ENCODE measurements at regions not wholly inside any gene's neighbourhood (a gene's known extent, or its start where the extent isn't known, plus 50 kb on each side); places are given as distances from the start of the nearest gene placed in this dataset.
"Not testable (repeated sequence)": the region's sequence is repeated elsewhere in the genome, so short reads cannot be mapped to it uniquely, and the experiment has no call there.

- Mint-ChIP-seq H3K4me1 (ENCODE audit: low read depth in 2 of 2) (no peaks in the 10 kb centered on the region), H3K4me3 (no peak overlapping the region)
- ATAC-seq: no peak
Measured at GRCh38 chr20:60764771-60765170, 487.3 kb upstream of the CDH4 start.

GRCh38 chr20:60765821-60766403 is 486.1 kb upstream of the CDH4 start:
- Mint-ChIP-seq H3K27me3 (peaks cover 15 to 32% of the 10 kb centered on the region in 2 donors), H3K36me3 (no peaks in the 10 kb centered on the region), H3K4me1 (ENCODE audit: low read depth in 2 of 2) (no peaks in the 10 kb centered on the region), H3K4me3 (no peak overlapping the region), H3K9me3 (no peaks in the 10 kb centered on the region), H3K27ac (no peak overlapping the region)
- ATAC-seq (no peak), DNase-seq (ENCODE audit: low spot score) (no peak)

More at GRCh38 chr20:60764771-60765170, 487.3 kb upstream of the CDH4 start:
- no peaks in the 10 kb centered on the region for H3K36me3 Mint-ChIP-seq
- DNase-seq (ENCODE audit: low spot score): no peak
- H3K27me3 Mint-ChIP-seq: peaks cover 17 to 23% of the 10 kb centered on the region in 2 donors
- no peaks in the 10 kb centered on the region for H3K9me3 Mint-ChIP-seq
- H3K27ac Mint-ChIP-seq: no peak overlapping the region

GRCh38 chr20:60768216-60768615 is 483.8 kb upstream of the CDH4 start:
- H3K9me3 Mint-ChIP-seq: no peaks in the 10 kb centered on the region
- H3K36me3 Mint-ChIP-seq: no peaks in the 10 kb centered on the region
- H3K27me3 Mint-ChIP-seq: peaks cover 14 to 32% of the 10 kb centered on the region in 2 donors
- H3K27ac Mint-ChIP-seq: no peak overlapping the region
- DNase-seq (ENCODE audit: low spot score) (no peak), ATAC-seq (no peak)
- no peaks in the 10 kb centered on the region for H3K4me1 Mint-ChIP-seq (ENCODE audit: low read depth in 2 of 2)
- H3K4me3 Mint-ChIP-seq: no peak overlapping the region

GRCh38 chr20:60780388-60781025 is 471.6 kb upstream of the CDH4 start:
- H3K9me3 Mint-ChIP-seq: no peaks in the 10 kb centered on the region
- ATAC-seq (no peak), DNase-seq (ENCODE audit: low spot score) (no peak)
- no peak overlapping the region for H3K4me3 Mint-ChIP-seq
- H3K27ac Mint-ChIP-seq: no peak overlapping the region
- no peaks in the 10 kb centered on the region for H3K36me3 Mint-ChIP-seq
- H3K4me1 Mint-ChIP-seq (ENCODE audit: low read depth in 2 of 2): no peaks in the 10 kb centered on the region
- H3K27me3 Mint-ChIP-seq: peaks cover 0 to 9% of the 10 kb centered on the region in 2 donors

GRCh38 chr20:60782959-60783625 is 469.0 kb upstream of the CDH4 start:
- no peaks in the 10 kb centered on the region for H3K36me3 Mint-ChIP-seq
- no peaks in the 10 kb centered on the region for H3K4me1 Mint-ChIP-seq (ENCODE audit: low read depth in 2 of 2)
- no peak overlapping the region for H3K27ac Mint-ChIP-seq
- no peaks in the 10 kb centered on the region for H3K9me3 Mint-ChIP-seq
- no peak overlapping the region for H3K4me3 Mint-ChIP-seq
- ATAC-seq: no peak
- DNase-seq (ENCODE audit: low spot score): no peak
- peaks cover 6 to 7% of the 10 kb centered on the region in 2 donors for H3K27me3 Mint-ChIP-seq

- H3K4me3 Mint-ChIP-seq: no peak overlapping the region
- H3K9me3 Mint-ChIP-seq: no peaks in the 10 kb centered on the region
- H3K27ac Mint-ChIP-seq: no peak overlapping the region
- H3K27me3 Mint-ChIP-seq: peaks cover 9 to 13% of the 10 kb centered on the region in 2 donors
- H3K36me3 Mint-ChIP-seq: no peaks in the 10 kb centered on the region
- ATAC-seq (no peak), DNase-seq (ENCODE audit: low spot score) (no peak)
- no peaks in the 10 kb centered on the region for H3K4me1 Mint-ChIP-seq (ENCODE audit: low read depth in 2 of 2)
Measured at GRCh38 chr20:60785301-60785700, 466.8 kb upstream of the CDH4 start.

- H3K27me3 Mint-ChIP-seq: peaks cover 12 to 13% of the 10 kb centered on the region in 2 donors
- H3K4me3 Mint-ChIP-seq: no peak overlapping the region
- ATAC-seq (no peak), DNase-seq (ENCODE audit: low spot score) (no peak)
- no peak overlapping the region for H3K27ac Mint-ChIP-seq
- no peaks in the 10 kb centered on the region for H3K36me3 Mint-ChIP-seq
- no peaks in the 10 kb centered on the region for H3K9me3 Mint-ChIP-seq
- no peaks in the 10 kb centered on the region for H3K4me1 Mint-ChIP-seq (ENCODE audit: low read depth in 2 of 2)
Measured at GRCh38 chr20:60785785-60786184, 466.3 kb upstream of the CDH4 start.

GRCh38 chr20:60786686-60787217 is 465.3 kb upstream of the CDH4 start:
- H3K9me3 Mint-ChIP-seq: no peaks in the 10 kb centered on the region
- no peak for ATAC-seq
- no peak overlapping the region for H3K4me3 Mint-ChIP-seq
- no peak for DNase-seq (ENCODE audit: low spot score)
- H3K27ac Mint-ChIP-seq: no peak overlapping the region
- H3K36me3 Mint-ChIP-seq: no peaks in the 10 kb centered on the region
- no peaks in the 10 kb centered on the region for H3K4me1 Mint-ChIP-seq (ENCODE audit: low read depth in 2 of 2)
- peaks cover 13 to 18% of the 10 kb centered on the region in 2 donors for H3K27me3 Mint-ChIP-seq

- ATAC-seq: no peak
- no peak overlapping the region for H3K4me3 Mint-ChIP-seq
Measured at GRCh38 chr20:60787276-60787675, 464.8 kb upstream of the CDH4 start.

GRCh38 chr20:60788070-60788469 is 464.0 kb upstream of the CDH4 start:
- DNase-seq (ENCODE audit: low spot score): no peak
- ATAC-seq: no peak
- H3K9me3 Mint-ChIP-seq: no peaks in the 10 kb centered on the region
- H3K27me3 Mint-ChIP-seq: peaks cover 13 to 21% of the 10 kb centered on the region in 2 donors
- H3K36me3 Mint-ChIP-seq: no peaks in the 10 kb centered on the region
- H3K4me1 Mint-ChIP-seq (ENCODE audit: low read depth in 2 of 2): no peaks in the 10 kb centered on the region
- H3K27ac Mint-ChIP-seq: no peak overlapping the region
- no peak overlapping the region for H3K4me3 Mint-ChIP-seq

More at GRCh38 chr20:60787276-60787675, 464.8 kb upstream of the CDH4 start:
- Mint-ChIP-seq H3K36me3 (no peaks in the 10 kb centered on the region), H3K27ac (no peak overlapping the region), H3K27me3 (peaks cover 13 to 21% of the 10 kb centered on the region in 2 donors), H3K4me1 (ENCODE audit: low read depth in 2 of 2) (no peaks in the 10 kb centered on the region), H3K9me3 (no peaks in the 10 kb centered on the region)
- no peak for DNase-seq (ENCODE audit: low spot score)

GRCh38 chr20:60789399-60789798 is 462.7 kb upstream of the CDH4 start:
- H3K27me3 Mint-ChIP-seq: peaks cover 13 to 19% of the 10 kb centered on the region in 2 donors
- H3K9me3 Mint-ChIP-seq: no peaks in the 10 kb centered on the region
- no peaks in the 10 kb centered on the region for H3K4me1 Mint-ChIP-seq (ENCODE audit: low read depth in 2 of 2)
- ATAC-seq (no peak), DNase-seq (ENCODE audit: low spot score) (no peak)
- H3K4me3 Mint-ChIP-seq: no peak overlapping the region
- no peak overlapping the region for H3K27ac Mint-ChIP-seq
- no peaks in the 10 kb centered on the region for H3K36me3 Mint-ChIP-seq

- peaks cover 20 to 22% of the 10 kb centered on the region in 2 donors for H3K27me3 Mint-ChIP-seq
- H3K36me3 Mint-ChIP-seq; H3K4me1 Mint-ChIP-seq (ENCODE audit: low read depth in 2 of 2); DNase-seq (ENCODE audit: low spot score); H3K4me3 Mint-ChIP-seq; ATAC-seq; H3K27ac Mint-ChIP-seq; H3K9me3 Mint-ChIP-seq: not testable (repeated sequence)
Measured at GRCh38 chr20:60790339-60790738, 461.7 kb upstream of the CDH4 start.

GRCh38 chr20:60791823-60792222 is 460.2 kb upstream of the CDH4 start:
- peaks cover 20 to 24% of the 10 kb centered on the region in 2 donors for H3K27me3 Mint-ChIP-seq

GRCh38 chr20:60792941-60793340 is 459.1 kb upstream of the CDH4 start:
- Mint-ChIP-seq H3K9me3 (no peaks in the 10 kb centered on the region), H3K4me1 (ENCODE audit: low read depth in 2 of 2) (no peaks in the 10 kb centered on the region), H3K27me3 (peaks cover 19 to 25% of the 10 kb centered on the region in 2 donors), H3K36me3 (no peaks in the 10 kb centered on the region), H3K27ac (no peak overlapping the region), H3K4me3 (no peak overlapping the region)
- ATAC-seq (no peak), DNase-seq (ENCODE audit: low spot score) (no peak)

More at GRCh38 chr20:60791823-60792222, 460.2 kb upstream of the CDH4 start:
- Mint-ChIP-seq H3K4me1 (ENCODE audit: low read depth in 2 of 2) (no peaks in the 10 kb centered on the region), H3K27ac (no peak overlapping the region), H3K9me3 (no peaks in the 10 kb centered on the region), H3K4me3 (no peak overlapping the region), H3K36me3 (no peaks in the 10 kb centered on the region)
- DNase-seq (ENCODE audit: low spot score): no peak
- no peak for ATAC-seq

Measured in natural killer cell treated with Interleukin-12 subunit alpha and Interleukin-12 subunit beta and Interleukin-15 and Interleukin-18, amount 100 ng/mL, for 72 hours (primary cell).